GM23338 (cell line): ENCODE measurements at regions not wholly inside any gene's neighbourhood (a gene's known extent, or its start where the extent isn't known, plus 50 kb on each side); places are given as distances from the start of the nearest gene placed in this dataset.

Experiments
- ATAC-seq: fragments of 200-7000 bp; cut with Tn5 transposase; 3 replicates; pipeline ENCODE4 v1.9.1; 2020
- DNase-seq: peaks from one replicate; pipeline ENCODE4 v3.0.0-alpha.2; 2015; ENCODE audit warnings: low spot score
- H2AFZ ChIP-seq: fragments of 200-600 bp; sonication (generic); 2 replicates; pipeline ENCODE4 v1.8.0; 2016; ENCODE audit warnings: antibody characterized with exemption, mild to moderate bottlenecking, moderate library complexity
- H3F3A ChIP-seq: fragments of 200-600 bp; sonication (generic); replicated peaks from 2 replicates; pipeline ENCODE4 v1.8.0; 2017; ENCODE audit warnings: antibody characterized with exemption, mixed run types, low read depth
- H3K27ac ChIP-seq: fragments of 200-600 bp; sonication (generic); 2 replicates; pipeline ENCODE4 v1.6.1; 2016; ENCODE audit warnings: low read depth
- H3K27me3 ChIP-seq: fragments of 200-600 bp; sonication (generic); 2 replicates; pipeline ENCODE4 v1.8.0; 2016; ENCODE audit warnings: mild to moderate bottlenecking, mixed run types, moderate library complexity; ENCODE audit not compliant: insufficient read depth
- H3K36me3 ChIP-seq: fragments of 200-600 bp; sonication (generic); 2 replicates; pipeline ENCODE4 v1.8.0; 2016; ENCODE audit warnings: mild to moderate bottlenecking; ENCODE audit not compliant: insufficient read depth
- H3K4me1 ChIP-seq: fragments of 200-600 bp; sonication (generic); 2 replicates; pipeline ENCODE4 v1.8.0; 2016; ENCODE audit warnings: mild to moderate bottlenecking, moderate library complexity; ENCODE audit not compliant: insufficient read depth
- H3K4me2 ChIP-seq: fragments of 200-600 bp; sonication (generic); 2 replicates; pipeline ENCODE4 v1.7.1; 2017; ENCODE audit warnings: mixed run types
- H3K4me3 ChIP-seq: fragments of 200-600 bp; sonication (generic); 2 replicates; pipeline ENCODE4 v1.6.1; 2016; ENCODE audit warnings: mixed run types
- H3K79me2 ChIP-seq: fragments of 200-600 bp; sonication (generic); replicated peaks from 2 replicates; pipeline ENCODE4 v1.8.0; 2017; ENCODE audit warnings: mild to moderate bottlenecking; ENCODE audit not compliant: insufficient read depth
- H3K9me2 ChIP-seq: fragments of 200-600 bp; sonication (generic); 2 replicates; pipeline ENCODE4 v1.8.0; 2017; ENCODE audit not compliant: insufficient read depth
- H4K20me1 ChIP-seq: fragments of 200-600 bp; sonication (generic); replicated peaks from 2 replicates; pipeline ENCODE4 v1.8.0; 2017; ENCODE audit warnings: mild to moderate bottlenecking; ENCODE audit not compliant: insufficient read depth
- H3K27ac Mint-ChIP-seq: 2 replicates; pipeline ENCODE4 v1.8.0; 2020; ENCODE audit warnings: inconsistent platforms, mild to moderate bottlenecking, moderate library complexity, mixed read lengths
- H3K27me3 Mint-ChIP-seq: 3 replicates; pipeline ENCODE4 v1.8.0; 2022; ENCODE audit warnings: low read depth, mild to moderate bottlenecking, moderate library complexity, mixed read lengths, inconsistent platforms; ENCODE audit not compliant: insufficient read depth, poor library complexity
- H3K36me3 Mint-ChIP-seq: 3 replicates; pipeline ENCODE4 v1.8.0; 2021; ENCODE audit warnings: low read depth, mild to moderate bottlenecking, inconsistent platforms, moderate library complexity, mixed read lengths
- H3K4me1 Mint-ChIP-seq: 3 replicates; pipeline ENCODE4 v1.8.0; 2020; ENCODE audit warnings: mild to moderate bottlenecking, inconsistent platforms, mixed read lengths
- H3K4me3 Mint-ChIP-seq: 3 replicates; pipeline ENCODE4 v1.8.0; 2021; ENCODE audit warnings: moderate library complexity, mild to moderate bottlenecking, inconsistent platforms, mixed read lengths
- H3K9me3 Mint-ChIP-seq: 3 replicates; pipeline ENCODE4 v1.8.0; 2020; ENCODE audit warnings: moderate library complexity, mild to moderate bottlenecking, inconsistent platforms, mixed read lengths
- CREB1 ChIP-seq: fragments of 250-450 bp; sonication (Bioruptor Pico); IDR thresholded peaks from 2 replicates; pipeline ENCODE4 v1.5.0; 2020; ENCODE audit warnings: low read depth, mild to moderate bottlenecking, moderate library complexity
- CTCF ChIP-seq, 2 experiments: fragments of 200-600 bp in 1 of 2; sonication (generic) in 1 of 2; conservative IDR thresholded peaks; 2 replicates each; pipeline versions ENCODE4 v1.5.1 to v1.6.1; 2016 to 2017; ENCODE audit warnings: antibody characterized with exemption in 2 of 2, low read depth in 2 of 2, mild to moderate bottlenecking in 2 of 2, moderate library complexity in 1 of 2
- ETS1 ChIP-seq: IDR thresholded peaks from 2 replicates; pipeline ENCODE4 v1.6.1; 2016; ENCODE audit warnings: antibody characterized with exemption
- EZH2phosphoT487 ChIP-seq: fragments of 200-600 bp; sonication (generic); IDR thresholded peaks from one replicate; pipeline ENCODE4 v1.8.1; 2018; ENCODE audit warnings: antibody characterized with exemption; ENCODE audit not compliant: unreplicated experiment
- NANOG ChIP-seq: IDR thresholded peaks from 2 replicates; pipeline ENCODE4 v1.6.1; 2016; ENCODE audit warnings: antibody characterized with exemption, borderline replicate concordance
- POLR2AphosphoS5 ChIP-seq: IDR thresholded peaks from 2 replicates; pipeline ENCODE4 v1.6.1; 2016; ENCODE audit warnings: antibody characterized with exemption, low read depth
- ZNF114 ChIP-seq: fragments of 250-450 bp; sonication (Bioruptor Pico); IDR thresholded peaks from 2 replicates; pipeline ENCODE4 v1.5.0; 2020; ENCODE audit warnings: mild to moderate bottlenecking, moderate library complexity
- ZNF331 ChIP-seq: fragments of 250-450 bp; sonication (Bioruptor Pico); IDR thresholded peaks from 2 replicates; pipeline ENCODE4 v1.5.0; 2020; ENCODE audit warnings: low read depth, mild to moderate bottlenecking, moderate library complexity
- ZNF462 ChIP-seq: fragments of 250-450 bp; sonication (Bioruptor Pico); IDR thresholded peaks from 2 replicates; pipeline ENCODE4 v1.5.0; 2020; ENCODE audit warnings: mild to moderate bottlenecking, moderate library complexity

GRCh38 chr13:108018371-108018870 lies 196.9 kb downstream of the LIG4 start:
- no peaks in the 10 kb centered on the region for H3K4me1 Mint-ChIP-seq
- Histone ChIP-seq H3K4me3 (no peak overlapping the region), H3K4me1 (no peaks in the 10 kb centered on the region), H3K27ac (no peak overlapping the region), H2AFZ (no peak overlapping the region), H3K4me2 (no peak overlapping the region), H3K27me3 (no peaks in the 10 kb centered on the region), H4K20me1 (no peaks in the 10 kb centered on the region), H3K79me2 (no peaks in the 10 kb centered on the region), H3F3A (no peaks in the 10 kb centered on the region), H3K9me2 (peaks cover 4% of the 10 kb centered on the region; the same call in 1 of the 2 replicates), H3K36me3 (peaks cover 3% of the 10 kb centered on the region; the same call in 1 of the 2 replicates)
- no peak for DNase-seq
- peaks cover 21% of the 10 kb centered on the region for H3K36me3 Mint-ChIP-seq
- no peak overlapping the region for H3K4me3 Mint-ChIP-seq
- no peak overlapping the region for H3K27ac Mint-ChIP-seq
- TF ChIP-seq CTCF (conservative IDR thresholded peaks at IDR 0.05; ENCODE audit: low read depth in 2 of 2) (no peak), ZNF114 (no peak), POLR2AphosphoS5 (no peak), NANOG (no peak), CREB1 (no peak), EZH2phosphoT487 (no peak), ETS1 (no peak), ZNF462 (CRISPR knock-in tag) (no peak), ZNF331 (CRISPR knock-in tag) (no peak)
- H3K9me3 Mint-ChIP-seq = peaks cover 22% of the 10 kb centered on the region
- H3K27me3 Mint-ChIP-seq = peaks cover 2% of the 10 kb centered on the region
- ATAC-seq = no peak
